Neural cell (in vitro differentiated cells): ENCODE measurements at regions not wholly inside any gene's neighbourhood (a gene's known extent, or its start where the extent isn't known, plus 50 kb on each side); places are given as distances from the start of the nearest gene placed in this dataset.

ENCODE experiments used
- H2AFZ ChIP-seq: fragments of 200-600, 300-800 bp; sonication (generic), shearing (Covaris generic); 2 replicates; pipeline ENCODE4 v1.6.0; 2014; ENCODE audit warnings: low read depth, mild to moderate bottlenecking, antibody characterized with exemption, low read length, moderate library complexity
- H3F3A ChIP-seq: fragments of 200-600 bp; shearing (Covaris generic); 2 replicates; pipeline ENCODE4 v1.6.1; 2016; ENCODE audit warnings: mild to moderate bottlenecking, moderate library complexity, mixed read lengths, antibody characterized with exemption, low read length; ENCODE audit not compliant: insufficient read depth, poor library complexity, severe bottlenecking
- H3K27ac ChIP-seq: fragments of 200-600, 300-800 bp; sonication (generic), shearing (Covaris generic); 2 replicates; pipeline ENCODE4 v1.5.1; 2014; ENCODE audit warnings: mild to moderate bottlenecking, low read length, moderate library complexity
- H3K27me3 ChIP-seq: fragments of 300-800, 200-600 bp; sonication (generic), shearing (Covaris generic); 2 replicates; pipeline ENCODE4 v1.6.0; 2014; ENCODE audit warnings: mild to moderate bottlenecking, low read depth, low read length, moderate library complexity; ENCODE audit not compliant: insufficient read depth
- H3K36me3 ChIP-seq: fragments of 300-800, 200-600 bp; sonication (generic), shearing (Covaris generic); 2 replicates; pipeline ENCODE4 v1.5.1; 2014; ENCODE audit warnings: mild to moderate bottlenecking, antibody characterized with exemption, low read length, moderate library complexity; ENCODE audit not compliant: insufficient read depth
- H3K4me2 ChIP-seq: fragments of 300-800, 200-600 bp; sonication (generic), shearing (Covaris generic); 2 replicates; pipeline ENCODE4 v1.6.0; 2014; ENCODE audit warnings: mild to moderate bottlenecking, low read length
- H3K4me3 ChIP-seq: fragments of 300-800, 200-600 bp; sonication (generic), shearing (Covaris generic); 2 replicates; pipeline ENCODE4 v1.5.1; 2014; ENCODE audit warnings: mild to moderate bottlenecking, low read length, moderate library complexity
- H3K79me2 ChIP-seq: fragments of 200-600 bp; shearing (Covaris generic); replicated peaks from 2 replicates; pipeline ENCODE4 v1.6.0; 2014; ENCODE audit warnings: mild to moderate bottlenecking, low read length, moderate library complexity; ENCODE audit not compliant: insufficient read depth
- H3K9ac ChIP-seq: fragments of 300-800, 200-600 bp; sonication (generic), shearing (Covaris generic); 2 replicates; pipeline ENCODE4 v1.6.1; 2016; ENCODE audit warnings: mild to moderate bottlenecking, low read length, mixed read lengths
- H3K9me2 ChIP-seq: fragments of 200-600 bp; shearing (Covaris generic); 2 replicates; pipeline ENCODE4 v1.6.1; 2016; ENCODE audit warnings: mild to moderate bottlenecking, low read length, mixed read lengths; ENCODE audit not compliant: insufficient read depth
- H3K9me3 ChIP-seq: fragments of 200-600, 300-800 bp; sonication (generic), shearing (Covaris generic); 2 replicates; pipeline ENCODE4 v1.6.1; 2016; ENCODE audit warnings: mild to moderate bottlenecking, mixed run types, low read length, moderate library complexity, mixed read lengths
- H4K20me1 ChIP-seq: fragments of 200-600 bp; shearing (Covaris generic); 2 replicates; pipeline ENCODE4 v1.6.1; 2016; ENCODE audit warnings: mild to moderate bottlenecking, mixed run types; ENCODE audit not compliant: insufficient read depth
- CTCF ChIP-seq: fragments of 450-650 bp; IDR thresholded peaks from 2 replicates; pipeline ENCODE4 v1.5.1; 2014; ENCODE audit warnings: antibody characterized with exemption, mild to moderate bottlenecking, moderate library complexity; ENCODE audit not compliant: poor library complexity, severe bottlenecking
- EP300 ChIP-seq: fragments of 450-650 bp; conservative IDR thresholded peaks from 2 replicates; pipeline ENCODE4 v1.6.1; 2014; ENCODE audit warnings: antibody characterized with exemption, mild to moderate bottlenecking, moderate library complexity; ENCODE audit not compliant: poor library complexity, severe bottlenecking
- EZH2 ChIP-seq: fragments of 200-600, 300-800 bp; shearing (Covaris generic), sonication (generic); IDR thresholded peaks from 2 replicates; pipeline ENCODE4 v1.6.1; 2014; ENCODE audit warnings: antibody characterized with exemption, low read length, borderline replicate concordance, mild to moderate bottlenecking; ENCODE audit not compliant: insufficient read depth, poor library complexity, severe bottlenecking
- MXI1 ChIP-seq: fragments of 450-650 bp; conservative IDR thresholded peaks from 2 replicates; pipeline ENCODE4 v1.6.1; 2014; ENCODE audit warnings: antibody characterized with exemption, mild to moderate bottlenecking; ENCODE audit not compliant: poor library complexity, severe bottlenecking
- POLR2AphosphoS5 ChIP-seq: IDR thresholded peaks from 2 replicates; pipeline ENCODE4 v1.6.1; 2012
- RAD21 ChIP-seq: fragments of 450-650 bp; conservative IDR thresholded peaks from 2 replicates; pipeline ENCODE4 v1.6.1; 2014; ENCODE audit warnings: antibody characterized with exemption, mild to moderate bottlenecking, moderate library complexity
- REST ChIP-seq: IDR thresholded peaks from 2 replicates; pipeline ENCODE4 v1.6.1; 2012; ENCODE audit warnings: borderline replicate concordance
- SMC3 ChIP-seq: fragments of 450-650 bp; conservative IDR thresholded peaks from 2 replicates; pipeline ENCODE4 v1.6.1; 2014; ENCODE audit warnings: antibody characterized with exemption, mild to moderate bottlenecking, moderate library complexity; ENCODE audit not compliant: poor library complexity
- TAF1 ChIP-seq: IDR thresholded peaks from 2 replicates; pipeline ENCODE4 v1.6.1; 2012; ENCODE audit warnings: low read depth

- no peak overlapping the region for H3K9ac ChIP-seq
- no peak overlapping the region for H3K4me2 ChIP-seq
- no peak for TF ChIP-seq MXI1
- TF ChIP-seq SMC3 = no peak
- TF ChIP-seq REST = no peak
- no peak for TF ChIP-seq EZH2
- TF ChIP-seq CTCF = no peak
- TF ChIP-seq TAF1 = no peak
- TF ChIP-seq EP300 = no peak
- TF ChIP-seq POLR2AphosphoS5 = no peak
- TF ChIP-seq RAD21 = no peak
- no peaks in the 10 kb centered on the region for H3K79me2 ChIP-seq
- no peaks in the 10 kb centered on the region for H3F3A ChIP-seq
- H3K27me3 ChIP-seq = no peaks in the 10 kb centered on the region
- H3K4me3 ChIP-seq = no peak overlapping the region
- no peaks in the 10 kb centered on the region for H3K9me2 ChIP-seq
- no peak overlapping the region for H2AFZ ChIP-seq
- H3K27ac ChIP-seq = no peak overlapping the region
- H4K20me1 ChIP-seq = no peaks in the 10 kb centered on the region
- H3K9me3 ChIP-seq = peaks cover 3% of the 10 kb centered on the region
- H3K36me3 ChIP-seq = no peaks in the 10 kb centered on the region
Observed at GRCh38 chr20:24894967-24895366, 54.1 kb upstream of the CST7 start.

GRCh38 chr20:24895431-24895830, 53.6 kb upstream of the CST7 start:
- H3K27ac ChIP-seq = no peak overlapping the region
- no peaks in the 10 kb centered on the region for H3K27me3 ChIP-seq
- no peaks in the 10 kb centered on the region for H3K9me2 ChIP-seq
- H3K4me2 ChIP-seq = no peak overlapping the region
- no peaks in the 10 kb centered on the region for H3F3A ChIP-seq
- peaks cover 6% of the 10 kb centered on the region for H3K9me3 ChIP-seq
- no peak overlapping the region for H3K9ac ChIP-seq
- H2AFZ ChIP-seq = no peak overlapping the region
- H3K4me3 ChIP-seq = no peak overlapping the region
- TF ChIP-seq SMC3 = no peak
- TF ChIP-seq EZH2 = no peak
- no peak for TF ChIP-seq TAF1
- TF ChIP-seq POLR2AphosphoS5 = no peak
- no peak for TF ChIP-seq CTCF
- TF ChIP-seq MXI1 = no peak
- no peak for TF ChIP-seq EP300
- TF ChIP-seq REST = no peak
- no peak for TF ChIP-seq RAD21
- no peaks in the 10 kb centered on the region for H3K36me3 ChIP-seq
- H4K20me1 ChIP-seq = no peaks in the 10 kb centered on the region
- no peaks in the 10 kb centered on the region for H3K79me2 ChIP-seq
